A549 (cell line): ENCODE measurements at regions not wholly inside any gene's neighbourhood (a gene's known extent, or its start where the extent isn't known, plus 50 kb on each side); places are given as distances from the start of the nearest gene placed in this dataset.

Source experiments
- CBX8 ChIP-seq: fragments of 200-600 bp; sonication (generic); IDR thresholded peaks from 2 replicates; pipeline ENCODE4 v1.6.1; 2016
- CEBPB ChIP-seq, 2 experiments: fragments of >200 bp in 1 of 2; sonication (Bioruptor Twin) in 1 of 2; formaldehyde crosslinking in 1 of 2; IDR thresholded peaks; 2 replicates each; pipeline ENCODE4 v1.6.1; 2012 to 2016
- EP300 ChIP-seq, 2 experiments: fragments of >200 bp; sonication (Bioruptor Twin); formaldehyde crosslinking; IDR thresholded peaks; 2 replicates in 1 of 2; 3 replicates in 1 of 2; pipeline ENCODE4 v1.6.1; 2016 to 2017
- HOXB5 ChIP-seq: fragments of 250-450 bp; sonication (Bioruptor Pico); IDR thresholded peaks from 2 replicates; pipeline ENCODE4 v1.5.0; 2020; ENCODE audit warnings: mild to moderate bottlenecking, moderate library complexity
- POLR2A ChIP-seq: IDR thresholded peaks from 2 replicates; pipeline ENCODE4 v1.6.1; 2012; ENCODE audit warnings: mild to moderate bottlenecking, low read length
- RAD21 ChIP-seq, 2 experiments: fragments of >200 bp in 1 of 2; sonication (Bioruptor Twin) in 1 of 2; formaldehyde crosslinking in 1 of 2; IDR thresholded peaks in 1 of 2; conservative IDR thresholded peaks in 1 of 2; 2 replicates in 1 of 2; 3 replicates in 1 of 2; pipeline ENCODE4 v1.6.1; 2012 to 2018; ENCODE audit warnings: inconsistent platforms in 1 of 2
- RCOR1 ChIP-seq: fragments of 150-350 bp; IDR thresholded peaks from 2 replicates; pipeline ENCODE4 v1.6.1; 2014; ENCODE audit warnings: antibody characterized with exemption, low read length, low read depth
- TF ChIP-seq, protein P1 (sequence below): fragments of >200 bp; sonication (Bioruptor Twin); formaldehyde crosslinking; IDR thresholded peaks from 3 replicates; pipeline ENCODE4 v1.5.1; 2016
- TF ChIP-seq, protein P2 (sequence below): fragments of 250-450 bp; sonication (Bioruptor Pico); IDR thresholded peaks from 2 replicates; pipeline ENCODE4 v1.5.0; 2021; ENCODE audit warnings: mild to moderate bottlenecking, moderate library complexity, borderline replicate concordance
- TF ChIP-seq, protein P3 (sequence below): fragments of 450-650 bp; IDR thresholded peaks from 2 replicates; pipeline ENCODE4 v1.6.1; 2014; ENCODE audit warnings: antibody characterized with exemption
- TF ChIP-seq, protein P4 (sequence below): IDR thresholded peaks from 2 replicates; pipeline ENCODE4 v1.6.1; 2012
- TF ChIP-seq, protein P5 (sequence below): IDR thresholded peaks from 2 replicates; pipeline ENCODE4 v1.6.1; 2012

DNA sequence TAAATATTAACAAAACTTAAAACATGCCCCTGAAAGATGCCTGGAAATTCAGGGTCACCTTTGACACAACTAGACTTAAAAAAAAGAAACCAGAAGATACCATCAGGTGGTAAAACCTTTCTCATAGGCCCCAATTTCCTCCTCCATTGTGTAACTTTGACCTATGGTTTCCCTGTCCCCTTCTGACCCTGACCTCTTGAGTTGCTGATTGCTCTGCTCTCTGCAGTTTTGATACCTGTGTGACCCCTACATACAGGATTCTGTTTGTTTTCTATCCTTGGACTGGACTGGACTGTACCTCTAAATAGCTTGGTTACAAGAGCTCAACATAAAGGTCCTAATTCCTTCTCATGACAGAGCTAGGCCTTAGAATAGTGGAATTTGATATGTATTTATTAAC lies 220.6 kb downstream of the ZIC4 start:
- no peak for TF ChIP-seq HOXB5 (CRISPR knock-in tag)
- no peak for TF ChIP-seq RCOR1
- TF ChIP-seq, protein P1, sequence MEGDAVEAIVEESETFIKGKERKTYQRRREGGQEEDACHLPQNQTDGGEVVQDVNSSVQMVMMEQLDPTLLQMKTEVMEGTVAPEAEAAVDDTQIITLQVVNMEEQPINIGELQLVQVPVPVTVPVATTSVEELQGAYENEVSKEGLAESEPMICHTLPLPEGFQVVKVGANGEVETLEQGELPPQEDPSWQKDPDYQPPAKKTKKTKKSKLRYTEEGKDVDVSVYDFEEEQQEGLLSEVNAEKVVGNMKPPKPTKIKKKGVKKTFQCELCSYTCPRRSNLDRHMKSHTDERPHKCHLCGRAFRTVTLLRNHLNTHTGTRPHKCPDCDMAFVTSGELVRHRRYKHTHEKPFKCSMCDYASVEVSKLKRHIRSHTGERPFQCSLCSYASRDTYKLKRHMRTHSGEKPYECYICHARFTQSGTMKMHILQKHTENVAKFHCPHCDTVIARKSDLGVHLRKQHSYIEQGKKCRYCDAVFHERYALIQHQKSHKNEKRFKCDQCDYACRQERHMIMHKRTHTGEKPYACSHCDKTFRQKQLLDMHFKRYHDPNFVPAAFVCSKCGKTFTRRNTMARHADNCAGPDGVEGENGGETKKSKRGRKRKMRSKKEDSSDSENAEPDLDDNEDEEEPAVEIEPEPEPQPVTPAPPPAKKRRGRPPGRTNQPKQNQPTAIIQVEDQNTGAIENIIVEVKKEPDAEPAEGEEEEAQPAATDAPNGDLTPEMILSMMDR, result no peak
- TF ChIP-seq, protein P2, sequence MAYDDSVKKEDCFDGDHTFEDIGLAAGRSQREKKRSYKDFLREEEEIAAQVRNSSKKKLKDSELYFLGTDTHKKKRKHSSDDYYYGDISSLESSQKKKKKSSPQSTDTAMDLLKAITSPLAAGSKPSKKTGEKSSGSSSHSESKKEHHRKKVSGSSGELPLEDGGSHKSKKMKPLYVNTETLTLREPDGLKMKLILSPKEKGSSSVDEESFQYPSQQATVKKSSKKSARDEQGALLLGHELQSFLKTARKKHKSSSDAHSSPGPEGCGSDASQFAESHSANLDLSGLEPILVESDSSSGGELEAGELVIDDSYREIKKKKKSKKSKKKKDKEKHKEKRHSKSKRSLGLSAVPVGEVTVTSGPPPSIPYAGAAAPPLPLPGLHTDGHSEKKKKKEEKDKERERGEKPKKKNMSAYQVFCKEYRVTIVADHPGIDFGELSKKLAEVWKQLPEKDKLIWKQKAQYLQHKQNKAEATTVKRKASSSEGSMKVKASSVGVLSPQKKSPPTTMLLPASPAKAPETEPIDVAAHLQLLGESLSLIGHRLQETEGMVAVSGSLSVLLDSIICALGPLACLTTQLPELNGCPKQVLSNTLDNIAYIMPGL, result no peak
- no peak for TF ChIP-seq CBX8
- TF ChIP-seq CEBPB (IDR thresholded peaks at IDR 0.05), result no peak
- TF ChIP-seq, protein P3, sequence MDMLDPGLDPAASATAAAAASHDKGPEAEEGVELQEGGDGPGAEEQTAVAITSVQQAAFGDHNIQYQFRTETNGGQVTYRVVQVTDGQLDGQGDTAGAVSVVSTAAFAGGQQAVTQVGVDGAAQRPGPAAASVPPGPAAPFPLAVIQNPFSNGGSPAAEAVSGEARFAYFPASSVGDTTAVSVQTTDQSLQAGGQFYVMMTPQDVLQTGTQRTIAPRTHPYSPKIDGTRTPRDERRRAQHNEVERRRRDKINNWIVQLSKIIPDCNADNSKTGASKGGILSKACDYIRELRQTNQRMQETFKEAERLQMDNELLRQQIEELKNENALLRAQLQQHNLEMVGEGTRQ, result no peak
- no peak for TF ChIP-seq POLR2A
- TF ChIP-seq EP300 (IDR thresholded peaks at IDR 0.05), result no peak
- no peak for TF ChIP-seq RAD21 (conservative IDR thresholded peaks at IDR 0.05 in 1 of 2, IDR thresholded peaks at IDR 0.05 in 1 of 2)
- TF ChIP-seq, protein P4, sequence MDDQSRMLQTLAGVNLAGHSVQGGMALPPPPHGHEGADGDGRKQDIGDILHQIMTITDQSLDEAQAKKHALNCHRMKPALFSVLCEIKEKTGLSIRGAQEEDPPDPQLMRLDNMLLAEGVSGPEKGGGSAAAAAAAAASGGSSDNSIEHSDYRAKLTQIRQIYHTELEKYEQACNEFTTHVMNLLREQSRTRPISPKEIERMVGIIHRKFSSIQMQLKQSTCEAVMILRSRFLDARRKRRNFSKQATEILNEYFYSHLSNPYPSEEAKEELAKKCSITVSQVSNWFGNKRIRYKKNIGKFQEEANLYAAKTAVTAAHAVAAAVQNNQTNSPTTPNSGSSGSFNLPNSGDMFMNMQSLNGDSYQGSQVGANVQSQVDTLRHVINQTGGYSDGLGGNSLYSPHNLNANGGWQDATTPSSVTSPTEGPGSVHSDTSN, result no peak
- TF ChIP-seq, protein P5, sequence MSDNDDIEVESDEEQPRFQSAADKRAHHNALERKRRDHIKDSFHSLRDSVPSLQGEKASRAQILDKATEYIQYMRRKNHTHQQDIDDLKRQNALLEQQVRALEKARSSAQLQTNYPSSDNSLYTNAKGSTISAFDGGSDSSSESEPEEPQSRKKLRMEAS, result no peak
